Calu3 (cell line): ENCODE measurements at regions not wholly inside any gene's neighbourhood (a gene's known extent, or its start where the extent isn't known, plus 50 kb on each side); places are given as distances from the start of the nearest gene placed in this dataset.

Experiments
- BruUV-seq: library from RNA; stranded (reverse); fragments of 400-500 nt; replicated peaks from 2 replicates; lab custom pipeline; 2021; lab: Mats Ljungman, UMichigan
- CTCF ChIA-PET: fragments of 300-600 bp; sonication (Branson Sonifier 250); formaldehyde crosslinking; loops from one replicate; lab custom pipeline; 2022; ENCODE audit warnings: antibody characterized with exemption; lab: Charles Lee
- DNase-seq: peaks from one replicate; pipeline ENCODE4 v3.0.0; 2022
- H3K27ac Mint-ChIP-seq: one replicate; pipeline ENCODE4 v1.8.0; 2022; ENCODE audit warnings: mixed read lengths; ENCODE audit not compliant: unreplicated experiment
- H3K27me3 Mint-ChIP-seq: one replicate; pipeline ENCODE4 v1.8.0; 2022; ENCODE audit warnings: mixed read lengths; ENCODE audit not compliant: unreplicated experiment
- H3K36me3 Mint-ChIP-seq: one replicate; pipeline ENCODE4 v1.8.0; 2022; ENCODE audit warnings: mild to moderate bottlenecking, moderate library complexity, mixed read lengths; ENCODE audit not compliant: insufficient read depth, unreplicated experiment
- H3K4me1 Mint-ChIP-seq: one replicate; pipeline ENCODE4 v1.8.0; 2022; ENCODE audit warnings: mild to moderate bottlenecking, low read depth, mixed read lengths; ENCODE audit not compliant: unreplicated experiment
- H3K4me3 Mint-ChIP-seq: one replicate; pipeline ENCODE4 v1.8.0; 2022; ENCODE audit warnings: mild to moderate bottlenecking, low read depth, moderate library complexity, mixed read lengths; ENCODE audit not compliant: unreplicated experiment
- H3K9me3 Mint-ChIP-seq: one replicate; pipeline ENCODE4 v1.8.0; 2022; ENCODE audit warnings: low read depth, mixed read lengths; ENCODE audit not compliant: unreplicated experiment
- CTCF ChIP-seq: fragments of 200-600 bp; IDR thresholded peaks from one replicate; pipeline ENCODE4 v1.8.0; 2022; ENCODE audit warnings: antibody characterized with exemption; ENCODE audit not compliant: unreplicated experiment
- intact Hi-C: fragments of 100-400 bp; cut with micrococcal nuclease; formaldehyde crosslinking; loops from one replicate; pipeline ENCODE4 v1.10.0; 2022; ENCODE audit not compliant: unreplicated experiment

DNA sequence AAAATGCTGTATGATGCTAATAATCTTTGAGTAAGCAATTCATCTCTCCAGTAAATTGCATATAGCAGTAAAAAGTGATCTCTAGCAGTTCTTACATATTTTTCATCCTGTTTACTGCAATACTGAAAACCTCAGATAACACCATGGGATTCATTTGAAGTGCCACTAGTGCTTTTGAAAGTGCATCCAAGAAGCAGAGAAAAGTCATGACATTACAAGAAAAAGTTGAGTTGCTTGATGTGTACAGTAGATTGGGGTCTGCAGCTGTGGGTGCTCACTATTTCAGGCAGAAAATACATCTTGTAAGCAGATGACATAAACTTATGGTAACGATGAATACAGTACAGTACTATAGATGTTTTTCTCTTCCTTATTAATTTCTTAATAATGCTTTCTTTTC is 1984.9 kb upstream of the LRRTM1 start:
- intact Hi-C loops = no loop called here
- no peak for TF ChIP-seq CTCF
- Mint-ChIP-seq H3K27me3 (no peaks in the 10 kb centered on the region), H3K27ac (no peak overlapping the region), H3K36me3 (no peaks in the 10 kb centered on the region), H3K4me1 (no peaks in the 10 kb centered on the region), H3K4me3 (no peak overlapping the region), H3K9me3 (peaks cover 9% of the 10 kb centered on the region)
- no TSS peak for BruUV-seq
- CTCF ChIA-PET = no interaction called here
- no peak for DNase-seq

- intact Hi-C loops = no loop called here
- no peak for DNase-seq
- no peaks in the 10 kb centered on the region for H3K27me3 Mint-ChIP-seq
- TF ChIP-seq CTCF = no peak
- CTCF ChIA-PET = no interaction called here
- H3K4me1 Mint-ChIP-seq = no peaks in the 10 kb centered on the region
- H3K4me3 Mint-ChIP-seq = no peak overlapping the region
- H3K36me3 Mint-ChIP-seq = no peaks in the 10 kb centered on the region
- H3K27ac Mint-ChIP-seq = no peak overlapping the region
- BruUV-seq = no TSS peak
- peaks cover 24% of the 10 kb centered on the region for H3K9me3 Mint-ChIP-seq
These were observed 1978.5 kb upstream of the LRRTM1 start for GRCh38 chr2:82283075-82283474.

DNA sequence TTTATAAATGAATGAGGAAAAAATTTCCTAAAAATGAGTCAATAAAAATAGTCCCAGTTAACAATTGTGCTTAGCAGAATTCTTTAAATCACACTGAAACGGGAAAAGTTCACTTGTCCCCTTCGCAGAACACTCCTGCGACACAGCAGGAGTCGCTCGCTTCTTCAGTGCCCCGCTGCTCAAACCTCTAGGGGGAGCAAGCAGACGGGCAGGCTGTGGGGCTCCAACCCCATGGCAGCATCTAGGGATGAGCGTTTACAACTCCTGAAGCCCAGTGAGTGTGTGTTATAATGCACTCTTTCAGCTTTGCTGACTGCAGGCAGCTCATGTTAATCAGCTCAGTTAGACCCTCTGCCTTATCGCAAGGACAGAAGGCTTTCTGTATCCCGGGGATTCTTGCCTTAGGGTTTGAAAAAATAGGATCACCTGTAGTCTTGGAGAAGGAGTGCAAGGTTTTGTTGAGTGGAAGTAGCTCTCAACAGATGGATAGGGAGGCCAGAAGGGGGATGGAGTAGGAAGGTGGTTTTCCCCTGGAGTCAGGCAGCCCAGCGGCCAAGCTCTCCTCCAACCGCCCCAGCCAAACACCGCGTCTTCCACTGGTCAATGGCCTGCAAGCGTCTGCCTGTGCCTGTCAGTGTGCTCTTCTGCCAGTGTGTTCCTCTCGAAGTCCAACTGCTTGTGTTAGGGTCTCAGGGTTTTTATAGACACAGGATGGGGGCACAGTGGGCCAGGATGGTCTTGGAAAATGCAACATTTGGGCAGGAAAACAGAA is 1977.7 kb upstream of the LRRTM1 start:
- no peak for TF ChIP-seq CTCF
- intact Hi-C loops = no loop called here
- Mint-ChIP-seq H3K36me3 (no peaks in the 10 kb centered on the region), H3K27ac (no peak overlapping the region), H3K4me3 (no peak overlapping the region), H3K4me1 (no peaks in the 10 kb centered on the region), H3K9me3 (peaks cover 20% of the 10 kb centered on the region), H3K27me3 (no peaks in the 10 kb centered on the region)
- no peak for DNase-seq
- CTCF ChIA-PET = no interaction called here
- no TSS peak for BruUV-seq

GRCh38 chr2:82279367-82279766 is 1974.8 kb upstream of the LRRTM1 start:
- no peak for TF ChIP-seq CTCF
- H3K27me3 Mint-ChIP-seq = no peaks in the 10 kb centered on the region
- CTCF ChIA-PET = no interaction called here
- peaks cover 14% of the 10 kb centered on the region for H3K9me3 Mint-ChIP-seq
- no peaks in the 10 kb centered on the region for H3K4me1 Mint-ChIP-seq
- H3K36me3 Mint-ChIP-seq = no peaks in the 10 kb centered on the region
- no peak for DNase-seq
- no TSS peak for BruUV-seq
- H3K4me3 Mint-ChIP-seq = no peak overlapping the region
- intact Hi-C loops = no loop called here
- H3K27ac Mint-ChIP-seq = no peak overlapping the region
